ENCODE measurements at regions not wholly inside any gene's neighbourhood (a gene's known extent, or its start where the extent isn't known, plus 50 kb on each side); places are given as distances from the start of the nearest gene placed in this dataset.

DNA sequence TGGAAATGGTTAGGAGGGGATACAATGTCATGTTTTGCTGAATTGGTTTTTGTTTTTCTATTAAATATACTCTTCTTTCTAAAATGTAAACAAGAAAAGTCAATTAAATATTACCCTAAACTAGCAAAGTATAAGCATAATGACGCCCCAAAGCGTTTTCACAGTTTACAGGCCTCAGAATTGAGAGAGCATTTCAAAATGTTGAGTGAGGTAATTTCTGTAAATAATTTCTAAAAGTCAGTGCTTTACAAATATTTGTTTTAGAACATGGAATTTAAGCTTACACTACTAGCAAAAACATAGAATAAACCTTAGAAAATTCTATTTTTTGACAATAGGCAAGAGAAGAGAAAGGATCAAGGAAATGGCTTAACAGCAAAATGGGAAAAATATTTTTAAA lies 958.4 kb upstream of the USP15 start:
- Histone ChIP-seq H3K27me3 (ENCODE audit: insufficient read depth, low read depth) (no peaks in the 10 kb centered on the region), H3K79me2 (ENCODE audit: low read depth) (no peaks in the 10 kb centered on the region), H3K9me2 (ENCODE audit: insufficient read depth) (no peaks in the 10 kb centered on the region), H3F3A (ENCODE audit: insufficient read depth, low read depth) (no peaks in the 10 kb centered on the region), H3K9me3 (ENCODE audit: insufficient read depth, low read depth) (no peaks in the 10 kb centered on the region), H2AFZ (no peak overlapping the region), H3K4me3 (no peak overlapping the region), H3K4me1 (replicated peaks; ENCODE audit: insufficient read depth) (no peaks in the 10 kb centered on the region), H3K27ac (no peak overlapping the region), H3K36me3 (ENCODE audit: low read depth) (no peaks in the 10 kb centered on the region), H3K4me2 (no peak overlapping the region), H4K20me1 (ENCODE audit: insufficient read depth) (no peaks in the 10 kb centered on the region)
- ChIA-PET POLR2A (ENCODE audit: unreplicated experiment) (no interaction called here), CTCF (no interaction called here)
- TF ChIP-seq EZH2 (IDR thresholded peaks at IDR 0.05; ENCODE audit: low read depth): no peak
- no TSS peak for BruUV-seq (replicated peaks)
- DNase-seq: no peak
- intact Hi-C loops (cut with micrococcal nuclease; ENCODE audit: unreplicated experiment): no loop called here

GRCh38 chr12:61302282-61302681 lies 957.9 kb upstream of the USP15 start:
- no peak overlapping the region for H3K4me3 ChIP-seq
- H3K4me2 ChIP-seq: no peak overlapping the region
- H3K9me3 ChIP-seq (ENCODE audit: insufficient read depth, low read depth): no peaks in the 10 kb centered on the region
- CTCF ChIA-PET: no interaction called here
- BruUV-seq (replicated peaks): no TSS peak
- intact Hi-C loops (cut with micrococcal nuclease; ENCODE audit: unreplicated experiment): no loop called here
- no peaks in the 10 kb centered on the region for H3F3A ChIP-seq (ENCODE audit: insufficient read depth, low read depth)
- DNase-seq: no peak
- no peaks in the 10 kb centered on the region for H3K79me2 ChIP-seq (ENCODE audit: low read depth)
- H2AFZ ChIP-seq: no peak overlapping the region
- no peaks in the 10 kb centered on the region for H4K20me1 ChIP-seq (ENCODE audit: insufficient read depth)
- H3K27ac ChIP-seq: no peak overlapping the region
- H3K27me3 ChIP-seq (ENCODE audit: insufficient read depth, low read depth): no peaks in the 10 kb centered on the region
- POLR2A ChIA-PET (ENCODE audit: unreplicated experiment): no interaction called here
- TF ChIP-seq CTCF (conservative IDR thresholded peaks at IDR 0.05) (no peak), EZH2 (IDR thresholded peaks at IDR 0.05; ENCODE audit: low read depth) (no peak)
- no peaks in the 10 kb centered on the region for H3K36me3 ChIP-seq (ENCODE audit: low read depth)
- H3K9me2 ChIP-seq (ENCODE audit: insufficient read depth): no peaks in the 10 kb centered on the region
- no peaks in the 10 kb centered on the region for H3K4me1 ChIP-seq (replicated peaks; ENCODE audit: insufficient read depth)

- H2AFZ ChIP-seq: no peak overlapping the region
- BruUV-seq (replicated peaks): no TSS peak
- CTCF ChIA-PET: no interaction called here
Observed at GRCh38 chr12:61308220-61308619, 952.0 kb upstream of the USP15 start.

More at GRCh38 chr12:61308220-61308619, 952.0 kb upstream of the USP15 start:
- H3K9me2 ChIP-seq (ENCODE audit: insufficient read depth): no peaks in the 10 kb centered on the region
- no peaks in the 10 kb centered on the region for H3K4me1 ChIP-seq (replicated peaks; ENCODE audit: insufficient read depth)
- H3K79me2 ChIP-seq (ENCODE audit: low read depth): no peaks in the 10 kb centered on the region
- no peak overlapping the region for H3K4me2 ChIP-seq
- TF ChIP-seq EZH2 (IDR thresholded peaks at IDR 0.05; ENCODE audit: low read depth) (no peak), CTCF (conservative IDR thresholded peaks at IDR 0.05) (no peak)
- no peaks in the 10 kb centered on the region for H3K9me3 ChIP-seq (ENCODE audit: insufficient read depth, low read depth)
- H3F3A ChIP-seq (ENCODE audit: insufficient read depth, low read depth): no peaks in the 10 kb centered on the region
- H3K4me3 ChIP-seq: no peak overlapping the region
- no peaks in the 10 kb centered on the region for H3K36me3 ChIP-seq (ENCODE audit: low read depth)
- H4K20me1 ChIP-seq (ENCODE audit: insufficient read depth): no peaks in the 10 kb centered on the region
- H3K27ac ChIP-seq: no peak overlapping the region
- H3K27me3 ChIP-seq (ENCODE audit: insufficient read depth, low read depth): no peaks in the 10 kb centered on the region
- DNase-seq: no peak
- POLR2A ChIA-PET (ENCODE audit: unreplicated experiment): no interaction called here
- intact Hi-C loops (cut with micrococcal nuclease; ENCODE audit: unreplicated experiment): no loop called here
